RWPE2 (cell line): ENCODE measurements at regions not wholly inside any gene's neighbourhood (a gene's known extent, or its start where the extent isn't known, plus 50 kb on each side); places are given as distances from the start of the nearest gene placed in this dataset.

Experiments used
- ATAC-seq: fragments of 200-7000 bp; cut with Tn5 transposase; 3 replicates; pipeline ENCODE4 v1.9.1; 2021; ENCODE audit warnings: low read depth
- DNase-seq: peaks from one replicate; pipeline ENCODE4 v3.0.0-alpha.2; 2020; ENCODE audit warnings: low spot score
- H3K27ac ChIP-seq: fragments of 450-650 bp; 2 replicates; pipeline ENCODE4 v1.5.1; 2017; ENCODE audit warnings: mild to moderate bottlenecking; ENCODE audit not compliant: poor library complexity, severe bottlenecking
- H3K27me3 ChIP-seq: fragments of 250-450 bp; sonication (Bioruptor Pico); 2 replicates; pipeline ENCODE4 v1.5.1; 2021; ENCODE audit warnings: mild to moderate bottlenecking, moderate library complexity; ENCODE audit not compliant: insufficient read depth, poor library complexity, severe bottlenecking
- H3K36me3 ChIP-seq: fragments of 250-450 bp; sonication (Bioruptor Pico); 2 replicates; pipeline ENCODE4 v1.5.1; 2020; ENCODE audit warnings: low read depth, mild to moderate bottlenecking, moderate library complexity
- H3K4me1 ChIP-seq: fragments of 250-450 bp; sonication (Bioruptor Pico); 2 replicates; pipeline ENCODE4 v1.5.1; 2021; ENCODE audit warnings: mild to moderate bottlenecking, moderate library complexity; ENCODE audit not compliant: insufficient read depth, poor library complexity, severe bottlenecking
- H3K4me3 ChIP-seq: fragments of 250-450 bp; sonication (Bioruptor Pico); 2 replicates; pipeline ENCODE4 v1.5.1; 2021; ENCODE audit warnings: mild to moderate bottlenecking, moderate library complexity; ENCODE audit not compliant: severe bottlenecking
- H3K9me3 ChIP-seq: fragments of 250-450 bp; sonication (Bioruptor Pico); 2 replicates; pipeline ENCODE4 v1.5.1; 2021; ENCODE audit warnings: mild to moderate bottlenecking, moderate library complexity; ENCODE audit not compliant: severe bottlenecking
- TF ChIP-seq, protein P1 (sequence below): fragments of 450-650 bp; IDR thresholded peaks from one replicate; pipeline ENCODE4 v1.5.1; 2017; ENCODE audit warnings: mild to moderate bottlenecking, moderate library complexity; ENCODE audit not compliant: poor library complexity, severe bottlenecking

DNA sequence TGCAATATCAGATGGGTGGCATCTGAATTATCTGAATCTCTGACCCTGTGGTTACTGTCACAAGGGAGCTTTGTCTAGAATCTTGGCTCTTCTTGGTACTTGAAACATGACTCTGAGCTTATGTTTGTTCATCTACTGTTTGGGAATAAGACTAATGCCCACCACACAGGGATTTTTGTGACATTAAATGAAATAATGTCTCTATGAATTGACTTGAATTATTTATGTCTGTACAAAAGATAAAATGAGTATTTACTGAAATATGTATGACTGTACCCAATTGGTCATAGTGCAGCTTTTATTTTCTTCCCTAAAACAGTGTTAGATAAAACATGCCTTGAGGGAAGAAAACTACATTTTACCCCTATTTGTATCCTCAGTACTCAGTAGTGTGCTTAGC lies 87.9 kb upstream of the ZPLD1 start:
- TF ChIP-seq, protein P1, sequence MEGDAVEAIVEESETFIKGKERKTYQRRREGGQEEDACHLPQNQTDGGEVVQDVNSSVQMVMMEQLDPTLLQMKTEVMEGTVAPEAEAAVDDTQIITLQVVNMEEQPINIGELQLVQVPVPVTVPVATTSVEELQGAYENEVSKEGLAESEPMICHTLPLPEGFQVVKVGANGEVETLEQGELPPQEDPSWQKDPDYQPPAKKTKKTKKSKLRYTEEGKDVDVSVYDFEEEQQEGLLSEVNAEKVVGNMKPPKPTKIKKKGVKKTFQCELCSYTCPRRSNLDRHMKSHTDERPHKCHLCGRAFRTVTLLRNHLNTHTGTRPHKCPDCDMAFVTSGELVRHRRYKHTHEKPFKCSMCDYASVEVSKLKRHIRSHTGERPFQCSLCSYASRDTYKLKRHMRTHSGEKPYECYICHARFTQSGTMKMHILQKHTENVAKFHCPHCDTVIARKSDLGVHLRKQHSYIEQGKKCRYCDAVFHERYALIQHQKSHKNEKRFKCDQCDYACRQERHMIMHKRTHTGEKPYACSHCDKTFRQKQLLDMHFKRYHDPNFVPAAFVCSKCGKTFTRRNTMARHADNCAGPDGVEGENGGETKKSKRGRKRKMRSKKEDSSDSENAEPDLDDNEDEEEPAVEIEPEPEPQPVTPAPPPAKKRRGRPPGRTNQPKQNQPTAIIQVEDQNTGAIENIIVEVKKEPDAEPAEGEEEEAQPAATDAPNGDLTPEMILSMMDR = no peak
- ATAC-seq (peak; percentile 17; the same call in 1 of the 3 replicates), DNase-seq (no peak)
- H3K27ac ChIP-seq = no peak overlapping the region
- H3K9me3 ChIP-seq = peaks cover 2% of the 10 kb centered on the region
- H3K4me3 ChIP-seq = no peak overlapping the region
- H3K36me3 ChIP-seq = no peaks in the 10 kb centered on the region
- H3K27me3 ChIP-seq = no peaks in the 10 kb centered on the region
- H3K4me1 ChIP-seq = peaks cover 7% of the 10 kb centered on the region

DNA sequence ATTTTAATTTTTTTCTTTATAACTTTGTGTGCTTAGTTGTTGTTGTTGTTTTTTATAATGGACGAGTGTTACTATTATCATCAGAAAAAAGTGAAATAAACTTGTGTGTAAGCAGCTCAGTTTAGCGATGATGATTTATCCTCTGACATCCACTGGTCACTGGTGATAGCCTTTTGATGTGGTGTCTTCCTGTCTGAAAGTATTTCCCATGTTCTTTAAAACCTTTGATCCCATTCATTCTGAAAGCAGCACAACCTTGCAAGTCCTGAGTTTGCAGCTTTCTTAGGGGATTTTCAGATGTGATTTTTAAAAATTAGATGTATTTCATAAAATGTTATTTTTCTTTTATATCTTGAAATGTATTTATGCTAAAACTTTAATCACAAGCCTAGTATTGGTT lies 85.9 kb upstream of the ZPLD1 start:
- no peak overlapping the region for H3K4me3 ChIP-seq

DNA sequence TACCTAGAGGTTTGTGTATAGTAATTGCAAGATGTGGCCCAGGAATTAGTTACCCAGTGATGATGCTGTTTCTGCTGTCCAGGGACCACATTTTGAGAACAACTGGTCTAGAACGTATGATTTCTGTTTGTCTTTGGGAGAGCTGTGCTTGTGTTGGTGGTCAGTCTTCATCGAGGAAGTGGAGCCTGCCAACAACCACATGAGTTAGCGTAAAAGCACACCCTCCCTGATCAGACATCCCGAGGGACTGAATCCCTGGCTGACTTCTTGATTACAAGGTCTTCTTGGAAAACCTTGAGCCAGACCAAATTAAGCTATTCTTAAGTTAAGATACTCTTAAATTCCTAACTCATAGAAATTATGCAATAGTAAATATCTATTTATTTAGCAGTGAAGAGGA lies 81.7 kb upstream of the ZPLD1 start:
- peak overlapping the region; percentile 48 for H3K27ac ChIP-seq
- H3K27me3 ChIP-seq = no peaks in the 10 kb centered on the region
- no peaks in the 10 kb centered on the region for H3K9me3 ChIP-seq
- ATAC-seq (no peak), DNase-seq (no peak)
- H3K4me1 ChIP-seq = peaks cover 23% of the 10 kb centered on the region
- no peaks in the 10 kb centered on the region for H3K36me3 ChIP-seq
- H3K4me3 ChIP-seq = no peak overlapping the region
- TF ChIP-seq, protein P1 = no peak

More for the DNA sequence above, 85.9 kb upstream of the ZPLD1 start:
- H3K27me3 ChIP-seq = no peaks in the 10 kb centered on the region
- peaks cover 14% of the 10 kb centered on the region for H3K4me1 ChIP-seq
- peaks cover 2% of the 10 kb centered on the region for H3K9me3 ChIP-seq
- no peak for DNase-seq
- TF ChIP-seq, protein P1 = no peak
- no peak for ATAC-seq
- H3K27ac ChIP-seq = no peak overlapping the region
- H3K36me3 ChIP-seq = no peaks in the 10 kb centered on the region

DNA sequence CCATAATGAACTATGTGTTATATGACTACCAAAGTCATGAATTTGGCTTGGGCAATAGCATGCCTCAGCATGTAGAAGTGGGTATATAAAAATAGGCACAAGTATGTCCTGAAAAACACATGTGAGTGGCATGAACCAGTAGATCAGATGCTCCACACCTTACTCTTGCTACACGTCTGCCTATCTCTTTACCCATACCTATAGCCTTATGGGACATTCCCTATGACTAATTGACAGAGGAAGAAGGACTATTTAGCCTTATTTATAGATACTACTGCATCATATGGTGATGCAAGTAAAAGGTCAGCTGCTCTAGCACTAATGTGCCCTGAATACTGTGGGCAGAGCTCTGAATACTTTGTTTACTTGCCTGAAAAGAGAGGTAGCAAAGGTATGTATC lies 81.0 kb upstream of the ZPLD1 start:
- no peak for DNase-seq

DNA sequence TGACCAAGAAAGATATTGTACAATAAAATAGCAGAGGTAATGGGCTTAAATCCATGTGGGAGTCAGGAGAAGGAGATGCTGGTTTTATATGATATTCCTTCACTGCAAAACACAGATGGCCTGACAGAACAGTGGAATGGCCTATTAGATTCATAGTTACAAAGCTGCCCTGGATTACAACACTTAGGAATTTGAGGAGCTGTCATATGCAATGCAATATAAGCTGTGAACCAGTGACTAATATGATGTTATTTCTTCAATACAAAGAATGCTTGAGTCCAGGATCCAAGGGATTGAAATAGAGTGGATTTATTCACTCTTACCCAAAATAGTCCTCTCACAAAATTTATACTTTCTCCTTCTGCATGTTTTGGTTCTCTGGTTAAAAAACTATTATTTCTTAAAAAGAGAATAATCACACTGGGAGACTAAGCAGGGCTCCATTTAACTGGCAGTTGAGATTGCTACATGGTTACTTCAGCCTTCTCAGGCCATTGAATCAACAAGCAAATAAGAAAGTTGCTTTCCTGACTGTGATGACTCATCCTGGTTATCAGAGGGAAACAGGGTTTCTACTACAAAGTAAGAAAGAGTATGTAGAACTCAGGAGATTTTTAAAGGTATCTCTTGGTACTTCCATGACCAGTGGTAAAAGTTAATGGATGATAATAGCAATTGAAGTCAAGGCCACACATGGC lies 79.8 kb upstream of the ZPLD1 start:
- TF ChIP-seq, protein P1 = no peak
- peak; percentile 85 for ATAC-seq
- Histone ChIP-seq H3K4me1 (peaks cover 23% of the 10 kb centered on the region), H3K36me3 (no peaks in the 10 kb centered on the region), H3K9me3 (no peaks in the 10 kb centered on the region), H3K27me3 (no peaks in the 10 kb centered on the region), H3K4me3 (no peak overlapping the region), H3K27ac (peak overlapping the region; percentile 48)
- DNase-seq = no peak

More for the DNA sequence above, 81.0 kb upstream of the ZPLD1 start:
- Histone ChIP-seq H3K27ac (peak overlapping the region; percentile 48), H3K36me3 (no peaks in the 10 kb centered on the region), H3K27me3 (no peaks in the 10 kb centered on the region), H3K4me3 (no peak overlapping the region), H3K9me3 (no peaks in the 10 kb centered on the region), H3K4me1 (peaks cover 23% of the 10 kb centered on the region)
- peak; percentile 66 for ATAC-seq
- TF ChIP-seq, protein P1 = no peak
